ENCODE measurements at regions not wholly inside any gene's neighbourhood (a gene's known extent, or its start where the extent isn't known, plus 50 kb on each side); places are given as distances from the start of the nearest gene placed in this dataset.

DNA sequence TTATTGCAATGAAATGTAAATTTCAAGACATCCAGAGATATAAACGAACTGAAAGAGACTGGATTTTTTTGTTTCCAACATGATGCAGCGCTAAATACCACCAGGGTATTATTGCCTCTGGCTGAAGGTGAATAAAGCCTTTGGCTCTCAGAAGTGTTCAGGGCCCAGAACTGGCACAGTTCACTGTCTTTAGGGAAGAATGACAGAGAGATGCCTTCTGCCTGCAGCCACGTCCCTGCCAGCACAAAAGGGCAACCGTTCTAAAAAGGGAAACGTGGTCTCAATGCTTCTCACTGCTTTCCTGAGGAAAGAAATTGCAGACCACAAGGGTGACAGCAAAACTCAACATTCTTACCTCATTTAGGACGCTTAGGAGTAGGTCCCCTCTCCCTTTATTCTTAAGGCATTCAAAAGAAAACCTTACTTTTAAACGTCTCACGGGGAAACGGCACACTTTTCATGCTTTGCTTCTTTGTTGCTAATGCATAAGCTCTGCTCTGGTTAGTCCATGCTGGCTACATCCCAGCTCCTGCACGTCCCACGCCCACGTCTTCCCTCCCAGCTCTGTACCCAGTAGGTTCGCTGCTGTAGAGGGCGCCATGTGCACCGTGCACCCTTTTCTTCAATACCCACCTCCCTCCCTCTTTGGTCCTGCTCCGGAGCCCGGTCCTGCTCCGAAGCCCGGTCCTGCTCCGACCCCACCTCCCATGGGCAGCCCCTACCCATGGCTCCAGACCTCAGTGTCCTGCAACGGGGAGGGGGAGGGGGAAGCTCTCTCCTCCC is 171.0 kb downstream of the HRH4 start:
- DNase-seq, result no peak
- no peaks in the 10 kb centered on the region for H3K27me3 ChIP-seq (replicated peaks)
- H3K36me3 ChIP-seq (replicated peaks), result no peaks in the 10 kb centered on the region
- H3K27ac ChIP-seq, result no peak overlapping the region
- no peak overlapping the region for H3K4me3 ChIP-seq (ENCODE audit: low read depth, low read length)
- in situ Hi-C loops (cut with HindIII; ENCODE audit: low pct_ligation_motif_present, low sequenced_read_pairs), result no loop called here
- TF ChIP-seq CTCF (IDR thresholded peaks at IDR 0.05; ENCODE audit: low read depth, low read length, missing control alignments), result no peak

- DNase-seq, result no peak
- Histone ChIP-seq H3K4me3 (ENCODE audit: low read depth, low read length) (no peak overlapping the region), H3K27me3 (replicated peaks) (no peaks in the 10 kb centered on the region), H3K36me3 (replicated peaks) (no peaks in the 10 kb centered on the region), H3K27ac (no peak overlapping the region)
- TF ChIP-seq CTCF (IDR thresholded peaks at IDR 0.05; ENCODE audit: low read depth, low read length, missing control alignments), result no peak
- in situ Hi-C loops (cut with HindIII; ENCODE audit: low pct_ligation_motif_present, low sequenced_read_pairs), result no loop called here
Measured at GRCh38 chr18:24632158-24632988, 171.9 kb downstream of the HRH4 start.

DNA sequence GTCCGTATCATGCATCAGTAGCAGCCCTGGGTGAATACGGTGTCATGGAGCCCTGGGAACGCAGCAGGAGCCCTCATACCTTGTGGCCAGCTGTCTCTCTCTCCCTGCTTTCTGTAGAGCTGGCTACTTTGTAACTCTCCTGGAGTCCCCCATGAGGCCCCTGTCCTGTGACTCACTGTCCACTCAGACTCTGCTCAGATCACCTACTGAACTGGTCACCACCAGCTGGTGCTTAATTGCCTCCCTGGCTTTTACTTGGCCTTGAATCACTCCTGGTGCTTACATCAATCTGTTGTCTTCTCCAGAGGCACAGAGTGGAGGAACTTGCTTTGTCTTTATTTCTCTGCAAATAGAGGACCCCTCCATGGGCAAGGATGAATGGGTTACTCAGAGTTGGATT is 172.7 kb downstream of the HRH4 start:
- H3K27ac ChIP-seq, result no peak overlapping the region
- in situ Hi-C loops (cut with HindIII; ENCODE audit: low pct_ligation_motif_present, low sequenced_read_pairs), result no loop called here
- no peak for TF ChIP-seq CTCF (IDR thresholded peaks at IDR 0.05; ENCODE audit: low read depth, low read length, missing control alignments)
- H3K27me3 ChIP-seq (replicated peaks), result no peaks in the 10 kb centered on the region
- no peaks in the 10 kb centered on the region for H3K36me3 ChIP-seq (replicated peaks)
- no peak overlapping the region for H3K4me3 ChIP-seq (ENCODE audit: low read depth, low read length)
- no peak for DNase-seq

DNA sequence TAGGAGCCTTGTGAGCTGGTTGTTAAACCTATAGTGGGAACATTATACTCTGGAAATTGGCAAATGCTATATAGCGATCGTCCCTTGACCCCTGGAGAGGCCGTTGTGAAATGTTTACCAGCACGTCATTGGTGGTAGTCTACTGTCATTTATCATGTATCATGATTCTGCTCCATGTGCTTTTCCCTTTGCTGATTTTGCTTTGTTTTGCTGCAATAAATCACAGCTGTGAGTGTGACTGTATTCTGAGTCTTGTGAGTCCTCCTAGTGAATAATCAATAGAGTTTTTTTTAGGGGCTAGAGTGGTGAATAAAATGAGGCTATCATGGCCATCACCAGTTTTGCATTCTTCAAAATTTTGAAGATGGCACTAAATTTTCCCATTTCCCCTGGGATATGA is 189.1 kb downstream of the HRH4 start:
- Histone ChIP-seq H3K36me3 (replicated peaks) (no peaks in the 10 kb centered on the region), H3K4me3 (ENCODE audit: low read depth, low read length) (no peak overlapping the region), H3K27ac (no peak overlapping the region), H3K27me3 (replicated peaks) (no peaks in the 10 kb centered on the region)
- in situ Hi-C loops (cut with HindIII; ENCODE audit: low pct_ligation_motif_present, low sequenced_read_pairs), result no loop called here
- no peak for DNase-seq
- no peak for TF ChIP-seq CTCF (IDR thresholded peaks at IDR 0.05; ENCODE audit: low read depth, low read length, missing control alignments)

DNA sequence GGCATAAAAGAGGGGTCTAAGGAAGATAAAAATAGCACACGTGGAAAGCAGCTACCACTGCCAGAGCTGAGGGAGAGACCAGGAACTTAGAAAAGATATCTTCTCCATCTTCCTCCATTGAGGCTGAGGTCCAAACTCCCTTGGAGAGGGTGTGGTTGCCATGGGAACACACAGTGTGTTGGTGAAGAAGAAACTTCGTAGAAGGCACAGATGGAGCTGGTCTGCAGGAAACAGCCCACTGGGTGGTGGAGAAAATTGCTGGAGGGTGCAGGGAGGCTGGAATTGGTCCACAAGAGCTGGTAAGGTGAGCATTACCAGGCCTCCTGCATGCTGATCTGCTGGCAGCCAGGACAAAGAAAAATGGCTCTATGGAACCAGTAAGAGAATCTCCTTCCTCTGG is 191.0 kb downstream of the HRH4 start:
- DNase-seq, result no peak
- TF ChIP-seq CTCF (IDR thresholded peaks at IDR 0.05; ENCODE audit: low read depth, low read length, missing control alignments), result no peak
- in situ Hi-C loops (cut with HindIII; ENCODE audit: low pct_ligation_motif_present, low sequenced_read_pairs), result no loop called here

More for the DNA sequence above, 191.0 kb downstream of the HRH4 start:
- H3K27ac ChIP-seq, result no peak overlapping the region
- no peaks in the 10 kb centered on the region for H3K27me3 ChIP-seq (replicated peaks)
- no peak overlapping the region for H3K4me3 ChIP-seq (ENCODE audit: low read depth, low read length)
- no peaks in the 10 kb centered on the region for H3K36me3 ChIP-seq (replicated peaks)

Data from brain microvascular endothelial cell (primary cell).